Transverse colon (tissue), 4 donors: ENCODE measurements at regions not wholly inside any gene's neighbourhood (a gene's known extent, or its start where the extent isn't known, plus 50 kb on each side); places are given as distances from the start of the nearest gene placed in this dataset.

Experiments
- EP300 ChIP-seq: sonication (generic); formaldehyde crosslinking; IDR thresholded peaks from one replicate; pipeline ENCODE4 v1.6.1; 2017; ENCODE audit warnings: antibody characterized with exemption, low read depth
- POLR2A ChIP-seq: fragments of 450-650 bp; IDR thresholded peaks from one replicate; pipeline ENCODE4 v1.6.1; 2016; ENCODE audit warnings: antibody characterized with exemption, mild to moderate bottlenecking, moderate library complexity
- POLR2AphosphoS5 ChIP-seq, 3 donors: sonication (generic); formaldehyde crosslinking; IDR thresholded peaks; one replicate each; pipeline ENCODE4 v1.6.1; 2016; ENCODE audit warnings: antibody characterized with exemption in 3 of 3
- TF ChIP-seq, protein P1 (sequence below), 5 experiments: fragments of 200-600 bp in 3 of 5; fragments of 450-650 bp in 2 of 5; sonication (generic) in 3 of 5; IDR thresholded peaks; 1 replicate in 2 of 5; 2 replicates in 3 of 5; pipeline ENCODE4 v1.5.1; 2016 to 2017; ENCODE audit warnings: antibody characterized with exemption in 5 of 5, inconsistent platforms in 3 of 5, mild to moderate bottlenecking in 2 of 5, moderate library complexity in 1 of 5

DNA sequence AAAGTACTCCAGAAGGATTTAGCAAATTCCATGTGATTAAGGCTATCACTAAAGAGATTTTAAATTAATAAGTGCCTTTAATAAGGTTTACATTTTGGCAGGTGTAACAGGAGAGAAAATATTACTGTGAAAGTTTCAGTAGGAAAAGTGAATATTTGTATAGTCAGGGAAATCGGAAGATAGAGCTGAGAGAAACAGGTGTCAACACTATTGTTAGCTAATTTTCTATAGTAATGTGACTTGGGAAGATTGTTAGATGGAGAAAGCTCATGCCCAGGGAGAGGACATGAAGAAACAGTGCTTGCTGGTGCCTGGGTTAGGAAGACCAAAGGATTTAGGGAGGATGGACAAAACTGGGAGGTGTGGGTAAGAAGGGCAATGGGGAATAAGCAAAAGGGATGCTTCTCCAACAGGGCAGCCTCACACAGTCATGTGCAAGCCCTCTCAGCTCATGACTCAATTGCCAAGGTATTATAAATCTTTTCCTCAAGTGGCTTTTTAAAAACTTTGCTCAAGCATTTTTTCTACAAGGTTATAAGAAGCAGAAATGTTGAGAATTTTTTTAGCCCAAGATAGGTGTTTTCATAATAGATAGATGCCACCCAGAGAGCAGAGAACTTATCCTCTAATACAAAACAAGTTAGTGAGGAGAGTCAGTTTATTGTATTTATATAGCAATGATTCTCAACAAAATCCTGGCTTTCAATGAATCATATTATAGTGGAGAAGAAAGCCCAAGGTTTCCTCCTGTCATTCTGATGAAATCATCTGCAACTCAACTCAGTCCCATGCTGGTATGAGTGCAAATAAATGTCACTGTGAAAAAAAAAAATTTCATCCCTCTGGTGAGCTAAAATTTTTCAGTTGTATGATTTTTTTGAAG lies 325.2 kb upstream of the NT5E start:
- TF ChIP-seq, protein P1, sequence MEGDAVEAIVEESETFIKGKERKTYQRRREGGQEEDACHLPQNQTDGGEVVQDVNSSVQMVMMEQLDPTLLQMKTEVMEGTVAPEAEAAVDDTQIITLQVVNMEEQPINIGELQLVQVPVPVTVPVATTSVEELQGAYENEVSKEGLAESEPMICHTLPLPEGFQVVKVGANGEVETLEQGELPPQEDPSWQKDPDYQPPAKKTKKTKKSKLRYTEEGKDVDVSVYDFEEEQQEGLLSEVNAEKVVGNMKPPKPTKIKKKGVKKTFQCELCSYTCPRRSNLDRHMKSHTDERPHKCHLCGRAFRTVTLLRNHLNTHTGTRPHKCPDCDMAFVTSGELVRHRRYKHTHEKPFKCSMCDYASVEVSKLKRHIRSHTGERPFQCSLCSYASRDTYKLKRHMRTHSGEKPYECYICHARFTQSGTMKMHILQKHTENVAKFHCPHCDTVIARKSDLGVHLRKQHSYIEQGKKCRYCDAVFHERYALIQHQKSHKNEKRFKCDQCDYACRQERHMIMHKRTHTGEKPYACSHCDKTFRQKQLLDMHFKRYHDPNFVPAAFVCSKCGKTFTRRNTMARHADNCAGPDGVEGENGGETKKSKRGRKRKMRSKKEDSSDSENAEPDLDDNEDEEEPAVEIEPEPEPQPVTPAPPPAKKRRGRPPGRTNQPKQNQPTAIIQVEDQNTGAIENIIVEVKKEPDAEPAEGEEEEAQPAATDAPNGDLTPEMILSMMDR (IDR thresholded peaks at IDR 0.05) = no peak
- TF ChIP-seq POLR2AphosphoS5 (IDR thresholded peaks at IDR 0.05) (no peak), POLR2A (no peak), EP300 (no peak)
